H9 (cell line): ENCODE measurements at regions not wholly inside any gene's neighbourhood (a gene's known extent, or its start where the extent isn't known, plus 50 kb on each side); places are given as distances from the start of the nearest gene placed in this dataset.

Experiments
- DNase-seq: peaks from one replicate; pipeline ENCODE4 v3.0.0-alpha.2; 2017
- H2AFZ ChIP-seq: one replicate; pipeline ENCODE4 v1.6.1; 2013; ENCODE audit warnings: mild to moderate bottlenecking, low read length, control low read depth, moderate library complexity
- H2AK5ac ChIP-seq: 2 replicates; pipeline ENCODE4 v1.6.1; 2013; ENCODE audit warnings: low read length, control low read depth, mixed read lengths; ENCODE audit not compliant: insufficient read length
- H2BK120ac ChIP-seq: one replicate; pipeline ENCODE4 v1.6.1; 2013; ENCODE audit warnings: low read depth, mild to moderate bottlenecking, low read length, control low read depth, inconsistent platforms; ENCODE audit not compliant: poor library complexity, severe bottlenecking
- H2BK12ac ChIP-seq: 2 replicates; pipeline ENCODE4 v1.6.1; 2013; ENCODE audit warnings: low read length, control low read depth, mixed read lengths, low read depth; ENCODE audit not compliant: insufficient read length
- H2BK15ac ChIP-seq: 2 replicates; pipeline ENCODE4 v1.6.1; 2013; ENCODE audit warnings: low read depth, low read length, control low read depth
- H2BK20ac ChIP-seq: one replicate; pipeline ENCODE4 v1.6.1; 2013; ENCODE audit warnings: low read depth, mild to moderate bottlenecking, low read length, control low read depth, inconsistent platforms; ENCODE audit not compliant: poor library complexity, severe bottlenecking
- H2BK5ac ChIP-seq: 2 replicates; pipeline ENCODE4 v1.6.1; 2013; ENCODE audit warnings: low read length, control low read depth, mixed read lengths; ENCODE audit not compliant: insufficient read length
- H3K14ac ChIP-seq: 2 replicates; pipeline ENCODE4 v1.6.1; 2013; ENCODE audit warnings: low read length, control low read depth; ENCODE audit not compliant: insufficient read depth
- H3K18ac ChIP-seq: 2 replicates; pipeline ENCODE4 v1.6.1; 2013; ENCODE audit warnings: low read depth, mild to moderate bottlenecking, mixed read lengths, low read length, control low read depth; ENCODE audit not compliant: insufficient read length
- H3K23ac ChIP-seq: 2 replicates; pipeline ENCODE4 v1.6.1; 2013; ENCODE audit warnings: low read length, control low read depth, mixed read lengths, low read depth; ENCODE audit not compliant: insufficient read length
- H3K23me2 ChIP-seq: 2 replicates; pipeline ENCODE4 v1.6.1; 2013; ENCODE audit warnings: low read depth, mild to moderate bottlenecking, mixed read lengths, low read length, control low read depth; ENCODE audit not compliant: insufficient read length, poor library complexity, severe bottlenecking
- H3K27ac ChIP-seq: 2 replicates; pipeline ENCODE4 v1.5.1; 2013; ENCODE audit warnings: low read length, control low read depth, mixed read lengths, low read depth; ENCODE audit not compliant: insufficient read length
- H3K27me3 ChIP-seq: 2 replicates; pipeline ENCODE4 v1.6.1; 2013; ENCODE audit warnings: low read length, control low read depth, inconsistent platforms; ENCODE audit not compliant: insufficient read depth
- H3K4ac ChIP-seq: 2 replicates; pipeline ENCODE4 v1.6.1; 2013; ENCODE audit warnings: low read depth, mild to moderate bottlenecking, control low read depth, inconsistent platforms, low read length, moderate library complexity
- H3K4me1 ChIP-seq: 2 replicates; pipeline ENCODE4 v1.6.1; 2013; ENCODE audit warnings: low read length, control low read depth, inconsistent platforms; ENCODE audit not compliant: insufficient read depth
- H3K4me2 ChIP-seq: 2 replicates; pipeline ENCODE4 v1.6.1; 2013; ENCODE audit warnings: low read length, control low read depth, mixed read lengths; ENCODE audit not compliant: insufficient read length, insufficient read depth
- H3K56ac ChIP-seq: 2 replicates; pipeline ENCODE4 v1.6.1; 2013; ENCODE audit warnings: low read depth, mild to moderate bottlenecking, mixed read lengths, low read length, control low read depth; ENCODE audit not compliant: insufficient read length
- H3K79me1 ChIP-seq: 2 replicates; pipeline ENCODE4 v1.6.1; 2013; ENCODE audit warnings: low read depth, mild to moderate bottlenecking, moderate library complexity, low read length, control low read depth, inconsistent platforms; ENCODE audit not compliant: insufficient read depth, poor library complexity, severe bottlenecking
- H3K79me2 ChIP-seq: 2 replicates; pipeline ENCODE4 v1.6.1; 2013; ENCODE audit warnings: low read length, control low read depth, inconsistent platforms; ENCODE audit not compliant: insufficient read depth
- H3K9ac ChIP-seq: 2 replicates; pipeline ENCODE4 v1.6.1; 2013; ENCODE audit warnings: low read length, control low read depth, mixed read lengths; ENCODE audit not compliant: insufficient read length; ENCODE audit errors: extremely low read depth
- H3K9me3 ChIP-seq: one replicate; pipeline ENCODE4 v1.6.1; 2013; ENCODE audit warnings: low read depth, low read length, inconsistent platforms; ENCODE audit not compliant: control insufficient read depth
- H3T11ph ChIP-seq: one replicate; pipeline ENCODE4 v1.6.1; 2013; ENCODE audit warnings: mild to moderate bottlenecking, low read length, control low read depth, inconsistent platforms
- H4K20me1 ChIP-seq: one replicate; pipeline ENCODE4 v1.6.1; 2013; ENCODE audit not compliant: control insufficient read depth, insufficient read length, insufficient read depth
- H4K5ac ChIP-seq: 2 replicates; pipeline ENCODE4 v1.6.1; 2013; ENCODE audit warnings: low read depth, mild to moderate bottlenecking, mixed read lengths, low read length, control low read depth; ENCODE audit not compliant: insufficient read length
- H4K8ac ChIP-seq: replicated peaks from 2 replicates; pipeline ENCODE4 v1.6.1; 2013; ENCODE audit warnings: low read length, control low read depth, mixed read lengths, low read depth; ENCODE audit not compliant: insufficient read length
- H4K91ac ChIP-seq: 2 replicates; pipeline ENCODE4 v1.6.1; 2013; ENCODE audit warnings: low read depth, mild to moderate bottlenecking, moderate library complexity, mixed read lengths, low read length, control low read depth; ENCODE audit not compliant: insufficient read length
- H3K27ac Mint-ChIP-seq, 3 experiments: 2 replicates in 2 of 3; 3 replicates in 1 of 3; pipeline ENCODE4 v1.8.0; 2020 to 2021; ENCODE audit warnings: mixed read lengths in 3 of 3, mild to moderate bottlenecking in 1 of 3, moderate library complexity in 1 of 3
- H3K27me3 Mint-ChIP-seq: 2 replicates; pipeline ENCODE4 v1.8.0; 2021; ENCODE audit warnings: low read depth, mild to moderate bottlenecking, moderate library complexity, mixed read lengths
- H3K36me3 Mint-ChIP-seq, 3 experiments: 2 replicates in 2 of 3; 3 replicates in 1 of 3; pipeline ENCODE4 v1.8.0; 2020 to 2021; ENCODE audit warnings: low read depth in 3 of 3, mixed read lengths in 3 of 3; ENCODE audit not compliant: insufficient read depth in 1 of 3
- H3K4me1 Mint-ChIP-seq, 2 experiments: 2 replicates each; pipeline ENCODE4 v1.8.0; 2020; ENCODE audit warnings: mixed read lengths in 2 of 2
- H3K4me3 Mint-ChIP-seq, 2 experiments: 2 replicates in 1 of 2; 3 replicates in 1 of 2; pipeline ENCODE4 v1.8.0; 2020 to 2021; ENCODE audit warnings: mild to moderate bottlenecking in 2 of 2, mixed read lengths in 2 of 2, moderate library complexity in 1 of 2
- H3K9me3 Mint-ChIP-seq, 2 experiments: 2 replicates in 1 of 2; 3 replicates in 1 of 2; pipeline ENCODE4 v1.8.0; 2020; ENCODE audit warnings: mild to moderate bottlenecking in 2 of 2, mixed read lengths in 2 of 2, moderate library complexity in 1 of 2
- CTCF ChIP-seq: fragments of 200-600 bp; sonication (generic); conservative IDR thresholded peaks from 3 replicates; pipeline ENCODE4 v1.8.0; 2021; ENCODE audit warnings: antibody characterized with exemption, mild to moderate bottlenecking
- WGBS: extraction: QIAGEN DNeasy Blood & Tissue Kit; methylation state at CpG from one replicate; pipeline ENCODE4 v1.1.7; 2013; ENCODE audit warnings: missing lambda C conversion rate, low lambda C conversion rate, mixed read lengths; ENCODE audit not compliant: insufficient read length; ENCODE audit errors: extremely low coverage; 5-methylcytosine and 5-hydroxymethylcytosine counted together

GRCh38 chr16:55003306-55003705, 72.6 kb downstream of the IRX5 start:
- Histone ChIP-seq H4K8ac (no peak overlapping the region), H4K5ac (no peak overlapping the region), H3K27me3 (no peaks in the 10 kb centered on the region), H2BK5ac (no peak overlapping the region), H3K4me2 (no peak overlapping the region), H3K18ac (no peak overlapping the region), H3K4me1 (no peaks in the 10 kb centered on the region), H2AK5ac (no peak overlapping the region), H3K9ac (no peak overlapping the region), H3K4ac (no peak overlapping the region), H2BK15ac (no peak overlapping the region), H3K23ac (no peak overlapping the region), H4K20me1 (no peaks in the 10 kb centered on the region), H2BK120ac (no peak overlapping the region), H4K91ac (no peak overlapping the region), H3K27ac (no peak overlapping the region), H3K56ac (no peak overlapping the region), H2AFZ (no peak overlapping the region), H2BK20ac (no peak overlapping the region), H3K9me3 (no peaks in the 10 kb centered on the region), H2BK12ac (no peak overlapping the region), H3K79me1 (no peaks in the 10 kb centered on the region), H3K14ac (no peak overlapping the region), H3K79me2 (no peaks in the 10 kb centered on the region), H3T11ph (no peak overlapping the region), H3K23me2 (no peaks in the 10 kb centered on the region)
- H3K9me3 Mint-ChIP-seq, result no peaks in the 10 kb centered on the region
- no peak overlapping the region for H3K27ac Mint-ChIP-seq
- no peak for DNase-seq
- no peak for TF ChIP-seq CTCF
- no CpG with 5 or more reads among the region's 2 CpGs for WGBS
- peaks cover 7% of the 10 kb centered on the region for H3K27me3 Mint-ChIP-seq
- no peak overlapping the region for H3K4me3 Mint-ChIP-seq
- H3K36me3 Mint-ChIP-seq, result no peaks in the 10 kb centered on the region
- H3K4me1 Mint-ChIP-seq, result peaks cover 0 to 7% of the 10 kb centered on the region in 2 experiments; a peak in 2 of 4 replicates
